HG03045 (cell line): ENCODE measurements at regions not wholly inside any gene's neighbourhood (a gene's known extent, or its start where the extent isn't known, plus 50 kb on each side); places are given as distances from the start of the nearest gene placed in this dataset.
"Not testable (repeated sequence)": the region's sequence is repeated elsewhere in the genome, so short reads cannot be mapped to it uniquely, and the experiment has no call there.

ENCODE experiments used
- ATAC-seq: cut with Tn5 transposase; IDR thresholded peaks from one replicate; pipeline ENCODE4 v1.9.1; 2021; ENCODE audit warnings: mild to moderate bottlenecking, moderate library complexity; ENCODE audit not compliant: unreplicated experiment

DNA sequence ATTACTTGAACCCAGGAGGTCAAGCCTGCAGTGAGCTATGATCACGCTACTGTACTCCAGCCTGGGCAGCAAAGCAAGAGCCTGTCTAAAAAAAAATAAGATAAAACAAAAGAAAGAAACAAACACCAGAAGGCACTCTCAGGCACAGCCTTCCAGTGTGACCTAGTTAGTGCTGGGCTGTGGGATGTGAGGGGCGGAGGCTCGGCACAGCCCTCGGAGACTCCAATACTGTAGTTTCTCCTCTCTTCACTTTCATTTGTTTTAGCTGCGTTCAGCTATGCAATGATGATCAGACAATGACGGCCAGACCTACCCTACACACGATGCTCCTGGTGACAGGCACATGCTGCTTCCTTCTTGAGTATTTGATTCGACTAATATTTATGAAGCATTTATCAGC lies 127.7 kb downstream of the SOCS6 start:
- ATAC-seq = no peak

DNA sequence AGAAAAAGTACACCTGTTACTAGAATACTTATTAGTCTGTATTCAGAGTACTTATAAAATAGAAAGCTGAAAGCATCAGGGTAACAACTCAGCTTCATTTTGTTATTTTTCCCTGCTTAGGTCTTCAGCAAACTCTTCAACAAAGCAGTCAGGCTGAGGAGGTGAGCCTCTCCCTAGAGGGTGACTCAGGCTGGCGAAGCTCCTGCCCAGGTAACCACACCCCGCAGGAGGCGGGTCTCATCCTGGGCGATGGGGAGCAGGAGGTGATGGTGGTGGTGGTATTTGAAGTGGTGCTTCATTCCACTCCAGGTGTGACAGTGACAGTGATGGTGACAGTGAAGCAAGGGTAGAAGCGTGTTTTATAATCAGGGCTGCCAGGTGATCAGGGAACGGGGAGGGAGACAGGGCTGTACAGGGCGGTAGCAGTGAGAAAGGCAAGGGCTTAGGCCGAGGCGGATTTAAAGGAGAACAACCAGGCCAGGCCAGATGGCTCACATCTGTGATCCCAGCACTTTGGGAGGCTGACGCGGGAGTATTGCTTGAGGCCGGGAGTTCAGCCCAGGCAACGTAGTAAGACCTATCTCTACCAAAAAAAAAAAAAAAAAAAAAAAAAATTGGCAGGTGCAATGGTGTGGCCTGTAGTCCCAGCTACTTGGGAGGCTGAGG lies 127.1 kb downstream of the SOCS6 start:
- ATAC-seq = no peak

DNA sequence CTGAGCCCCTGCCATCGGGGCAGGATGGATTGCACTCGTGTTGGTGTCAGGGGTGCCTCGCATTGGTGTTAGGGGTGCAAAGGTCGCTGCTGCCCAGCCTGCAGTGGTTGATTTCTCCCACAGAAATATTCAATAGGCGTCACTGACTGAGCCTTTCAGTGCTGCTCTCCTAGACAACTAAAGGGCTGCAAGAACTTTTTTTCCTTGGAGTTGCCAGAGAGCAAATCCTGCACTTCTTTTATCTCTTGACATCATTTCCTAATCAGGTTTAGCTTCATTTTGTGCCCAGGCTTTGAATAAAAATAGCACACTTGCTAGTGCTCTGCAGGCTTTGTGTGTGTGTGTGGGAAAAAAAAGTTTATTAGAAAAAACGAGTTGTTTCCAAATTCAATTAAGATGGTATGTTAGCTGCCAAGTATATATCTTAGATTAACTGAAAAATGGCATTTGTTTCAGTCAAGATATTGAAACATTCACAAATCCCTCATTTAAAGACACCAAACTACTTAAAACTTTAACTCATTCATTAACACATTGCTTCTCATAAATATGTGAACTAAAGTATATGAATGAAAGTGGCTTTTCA lies 125.6 kb downstream of the SOCS6 start:
- ATAC-seq = no peak

DNA sequence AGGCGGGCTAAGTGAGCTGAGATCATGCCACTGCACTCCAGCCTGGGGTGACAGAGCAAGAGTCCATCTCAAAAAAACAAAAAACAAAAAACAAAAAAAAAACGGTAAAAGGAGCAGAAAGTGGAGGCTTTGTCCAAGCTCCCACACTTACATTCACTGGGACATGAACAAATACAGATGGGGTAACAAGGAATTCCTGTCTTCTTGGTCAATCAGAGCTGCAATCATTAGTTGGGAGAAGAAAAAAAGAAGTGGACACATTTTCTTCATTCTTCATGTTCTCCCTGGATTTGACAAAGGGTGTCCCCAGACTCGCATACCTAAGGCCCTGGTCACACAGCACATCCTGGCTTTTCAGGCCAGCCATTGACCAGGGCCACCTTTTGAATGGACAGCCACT lies 124.6 kb downstream of the SOCS6 start:
- ATAC-seq = no peak

DNA sequence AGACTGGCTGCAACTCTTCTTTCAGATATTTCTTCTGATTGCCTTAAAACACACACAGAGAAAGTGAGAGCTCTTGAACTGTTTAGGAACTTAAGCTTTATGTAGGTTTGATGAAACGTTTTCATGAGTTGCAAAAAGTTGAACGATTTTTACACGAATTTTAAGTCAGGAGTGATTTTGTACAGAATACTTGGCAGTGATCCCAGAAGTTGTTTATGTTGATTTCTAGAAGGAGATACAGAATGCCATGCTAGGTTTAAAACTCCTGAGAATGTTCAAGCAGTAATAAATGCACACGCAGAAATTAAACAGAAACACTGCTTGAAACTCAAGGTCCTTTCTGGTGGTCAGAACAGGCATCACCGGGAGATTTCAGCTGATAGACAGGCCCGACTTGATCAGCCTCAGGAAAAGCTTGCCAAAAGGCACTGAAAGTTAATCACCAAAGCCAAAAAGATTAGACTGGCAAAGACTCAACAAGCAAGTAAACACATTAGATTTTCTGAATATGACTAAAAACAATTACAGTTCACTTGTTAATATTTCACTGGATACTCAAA lies 123.1 kb downstream of the SOCS6 start:
- no peak for ATAC-seq

DNA sequence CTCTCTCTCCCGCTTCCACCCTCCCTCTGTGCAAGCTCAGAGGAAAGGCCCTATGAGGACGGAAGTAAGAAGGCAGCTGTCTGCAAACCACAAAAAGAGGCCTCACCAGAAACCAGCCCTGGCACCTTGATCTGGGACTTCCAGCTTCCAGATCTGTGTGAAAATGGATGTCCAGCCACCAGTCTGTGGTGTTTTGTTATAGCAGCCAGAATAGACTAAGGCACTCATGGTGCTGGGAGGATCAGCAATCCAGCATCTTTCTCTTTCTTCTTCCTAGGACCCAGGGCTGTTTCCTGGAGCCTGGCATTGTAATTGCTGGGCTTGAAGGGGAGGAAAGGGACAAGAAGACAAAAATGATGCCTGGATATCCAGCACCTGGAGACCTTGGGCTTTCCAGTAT lies 122.5 kb downstream of the SOCS6 start:
- ATAC-seq = no peak

DNA sequence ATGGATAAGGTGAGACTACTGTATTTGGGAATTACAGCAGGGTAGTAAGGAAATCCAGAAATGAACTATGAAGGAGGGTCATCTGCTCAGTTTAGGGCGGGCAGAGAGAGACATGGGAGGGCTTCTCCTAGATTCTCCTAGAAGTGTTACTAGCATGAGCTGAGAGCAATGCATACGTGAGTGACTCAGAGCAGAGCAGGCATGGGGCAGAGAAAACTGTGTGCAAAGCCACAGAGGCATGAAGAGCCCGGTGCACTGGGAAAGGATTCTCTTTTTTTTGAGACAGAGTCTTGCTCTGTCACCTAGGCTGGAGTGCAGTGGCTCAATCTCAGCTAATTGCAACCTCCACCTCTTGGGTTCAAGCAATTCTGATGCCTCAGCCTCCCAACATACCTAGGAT lies 116.2 kb downstream of the SOCS6 start:
- ATAC-seq = no peak

DNA sequence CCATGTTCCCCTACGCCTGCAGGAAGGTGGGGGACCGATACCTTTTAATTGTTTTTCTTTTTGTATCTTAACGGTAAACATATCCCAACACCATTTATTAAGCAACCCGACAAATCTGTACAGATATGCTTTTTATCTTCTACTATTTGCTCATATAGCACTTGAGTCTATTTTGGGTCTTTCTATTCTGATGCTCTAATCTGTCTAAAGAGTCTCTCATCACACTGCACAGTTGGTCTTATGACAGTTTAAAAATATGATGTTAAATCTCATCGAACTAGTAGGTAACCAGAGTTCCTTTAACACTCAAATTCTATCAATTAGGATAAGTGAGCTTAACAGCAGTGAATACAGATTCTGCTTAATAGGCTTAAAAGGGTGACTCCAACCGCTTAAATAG lies 111.6 kb downstream of the SOCS6 start:
- no peak for ATAC-seq

DNA sequence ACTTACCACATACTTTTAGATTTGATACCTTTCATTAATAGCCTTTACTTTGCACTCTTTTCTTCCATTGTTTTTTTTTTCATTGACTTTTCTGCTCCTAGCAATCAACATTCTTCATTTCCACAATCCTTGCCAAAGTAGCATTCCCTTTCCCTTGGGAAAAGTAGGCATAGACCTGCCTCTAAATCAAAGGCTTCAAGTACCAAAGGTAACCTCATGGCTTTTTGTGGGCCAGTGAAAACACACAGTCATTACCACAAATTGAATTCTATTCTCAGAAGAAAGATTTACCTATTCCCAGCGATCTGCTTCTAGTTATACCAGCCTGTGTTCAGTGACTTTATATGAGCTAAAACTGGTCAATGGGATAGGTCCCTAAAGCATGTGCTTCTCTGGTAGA lies 109.2 kb downstream of the SOCS6 start:
- ATAC-seq = no peak

DNA sequence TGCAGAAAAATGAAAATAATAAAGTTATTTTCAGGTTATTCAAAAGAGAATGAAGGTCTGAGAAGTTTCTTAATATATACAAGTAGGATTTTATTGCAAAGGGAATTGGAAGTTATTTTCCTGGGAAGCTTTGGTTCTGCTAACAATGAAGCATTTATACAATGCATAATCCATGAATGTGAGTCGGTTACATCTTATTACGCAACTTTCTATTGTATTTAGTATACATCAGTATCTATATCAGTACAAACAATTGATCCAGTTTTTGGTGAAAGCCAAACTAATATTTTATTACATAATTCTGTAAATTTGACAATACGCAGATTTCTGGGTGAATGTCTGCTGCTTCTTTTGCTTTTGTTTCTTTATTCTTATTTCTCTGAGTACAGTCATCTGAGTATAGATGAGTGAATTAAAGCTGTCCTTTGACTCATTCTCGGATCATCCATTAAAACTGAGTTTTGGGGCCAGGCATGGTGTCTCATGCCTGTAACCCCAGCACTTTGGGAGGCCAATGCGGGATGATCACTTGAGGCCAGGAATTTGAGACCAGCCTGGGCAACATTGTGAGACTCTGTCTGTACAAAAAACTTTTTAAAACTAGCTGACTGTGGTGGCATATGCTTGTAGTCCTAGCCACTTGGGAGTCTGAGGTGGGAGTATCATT lies 108.5 kb downstream of the SOCS6 start:
- ATAC-seq = no peak

DNA sequence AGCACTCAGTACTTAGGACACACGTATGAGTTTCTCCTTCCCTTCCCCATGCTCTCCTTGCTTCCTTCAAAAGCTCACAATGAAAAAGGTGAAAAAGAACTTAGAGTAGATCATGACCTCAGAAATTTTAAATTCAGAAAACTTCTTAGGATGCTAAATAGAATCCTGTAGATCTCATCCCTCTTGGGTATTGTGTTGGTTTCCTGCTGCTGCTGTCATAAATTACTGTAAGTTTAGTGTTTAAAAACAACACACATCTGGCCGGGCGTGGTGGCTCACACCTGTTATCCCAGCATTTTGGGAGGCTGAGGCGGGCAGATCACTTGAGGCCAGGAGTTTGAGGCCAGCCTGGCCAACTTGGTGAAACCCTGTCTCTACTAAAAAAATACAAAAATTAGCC lies 106.9 kb downstream of the SOCS6 start:
- ATAC-seq = not testable (repeated sequence)

DNA sequence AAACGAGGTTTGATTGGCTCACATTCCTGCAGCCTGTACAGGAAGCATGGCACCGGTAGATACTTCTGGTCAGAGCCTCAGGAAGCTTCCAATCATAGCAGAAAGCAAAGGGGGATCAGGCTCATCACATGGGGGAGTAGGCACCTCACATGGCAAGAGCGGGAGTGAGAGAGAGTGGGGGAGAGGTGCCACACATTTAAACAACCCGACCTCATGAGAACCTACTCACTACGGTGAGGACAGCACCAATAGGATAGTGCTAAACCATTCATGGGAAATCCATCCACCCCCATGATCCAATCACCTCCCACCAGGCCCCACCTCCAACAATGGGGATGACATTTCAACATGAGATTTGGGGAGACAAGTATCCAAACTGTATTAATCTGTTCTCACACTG lies 105.8 kb downstream of the SOCS6 start:
- ATAC-seq = no peak

DNA sequence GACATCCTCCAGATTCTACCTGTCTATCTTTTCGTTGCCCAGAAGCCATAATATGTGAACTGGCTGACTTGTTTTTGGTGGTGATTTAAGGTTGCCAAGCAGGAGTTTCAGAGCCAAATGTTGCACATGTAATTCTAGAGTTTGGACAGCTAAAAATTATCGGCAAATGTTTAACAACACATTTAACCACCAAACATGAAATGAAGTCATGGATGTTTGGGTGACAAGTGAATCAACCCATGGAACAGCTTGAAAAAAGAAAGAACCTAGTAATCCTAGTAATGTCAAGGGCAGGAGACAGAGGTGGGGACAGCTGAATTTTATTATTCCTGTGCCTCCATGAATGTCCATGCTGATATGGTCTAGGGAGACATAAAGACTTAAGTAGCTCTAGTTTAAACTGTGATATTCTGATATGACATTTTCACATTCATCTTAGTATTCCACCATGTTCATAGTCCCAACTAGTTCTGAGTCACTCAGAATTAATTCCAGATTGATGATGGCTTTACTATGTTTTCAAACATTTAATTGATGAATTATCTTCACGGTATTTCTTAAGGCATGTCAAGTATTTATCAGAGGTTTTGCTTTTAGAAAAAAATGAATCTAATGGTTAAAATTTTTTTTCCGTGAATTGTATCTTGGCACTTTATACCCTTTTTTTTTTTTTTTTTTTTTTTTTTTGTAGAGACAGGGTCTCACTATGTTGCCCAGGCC lies 101.7 kb downstream of the SOCS6 start:
- no peak for ATAC-seq

DNA sequence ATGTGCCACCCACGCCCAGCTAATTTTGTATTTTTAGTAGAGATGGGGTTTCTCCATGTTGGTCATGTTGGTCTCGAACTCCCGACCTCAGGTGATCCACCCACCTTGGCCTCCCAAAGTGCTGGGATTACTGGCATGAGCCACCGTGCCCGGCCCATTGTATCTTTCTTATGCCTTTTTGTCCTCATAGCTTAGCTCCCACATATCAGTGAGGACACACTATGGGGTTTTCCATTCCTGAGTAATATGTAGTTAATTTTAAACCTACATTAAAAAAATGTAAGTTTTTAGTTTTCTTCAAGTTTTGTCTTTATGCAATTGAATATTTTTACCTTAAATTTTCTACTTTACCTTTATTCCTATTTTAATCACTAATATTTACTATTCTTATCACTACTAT lies 100.2 kb downstream of the SOCS6 start:
- not testable (repeated sequence) for ATAC-seq

DNA sequence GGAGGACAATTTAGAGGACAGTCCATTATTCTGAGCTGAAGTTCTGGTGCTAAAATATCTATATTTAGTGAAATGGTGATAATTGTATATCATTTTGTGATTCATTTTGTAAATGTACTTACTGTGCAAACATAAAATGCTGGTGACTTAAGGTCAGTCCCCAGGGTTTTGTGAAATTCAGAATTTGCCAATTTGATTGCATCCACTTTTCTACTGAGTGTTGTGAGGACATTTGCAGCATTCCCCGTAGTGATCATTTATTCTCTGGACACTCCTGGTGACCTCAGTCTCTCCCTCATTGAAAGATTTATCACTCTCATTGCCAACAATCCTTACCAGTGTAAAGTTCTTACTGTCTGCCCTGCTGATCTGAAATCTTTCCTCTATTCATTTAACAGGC lies 98.2 kb downstream of the SOCS6 start:
- no peak for ATAC-seq

DNA sequence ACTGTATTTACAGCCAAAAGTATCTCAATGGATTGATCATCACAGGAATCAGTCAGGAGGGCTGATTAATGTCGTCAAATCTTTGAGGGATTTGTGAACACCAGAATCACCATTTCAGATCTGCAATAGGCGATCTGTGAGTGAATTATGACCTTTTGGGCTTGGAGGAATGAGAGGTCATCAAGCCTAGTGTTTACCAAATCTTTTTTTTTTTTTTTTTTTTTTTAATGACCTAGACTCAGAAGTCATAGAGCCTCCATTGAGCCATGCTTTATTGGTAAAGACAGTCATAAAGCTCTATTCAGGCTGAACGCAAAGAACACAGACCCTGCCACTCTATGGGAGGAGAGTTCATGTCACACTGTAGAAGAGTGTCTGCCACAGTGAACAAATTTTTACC lies 97.7 kb downstream of the SOCS6 start:
- no peak for ATAC-seq

DNA sequence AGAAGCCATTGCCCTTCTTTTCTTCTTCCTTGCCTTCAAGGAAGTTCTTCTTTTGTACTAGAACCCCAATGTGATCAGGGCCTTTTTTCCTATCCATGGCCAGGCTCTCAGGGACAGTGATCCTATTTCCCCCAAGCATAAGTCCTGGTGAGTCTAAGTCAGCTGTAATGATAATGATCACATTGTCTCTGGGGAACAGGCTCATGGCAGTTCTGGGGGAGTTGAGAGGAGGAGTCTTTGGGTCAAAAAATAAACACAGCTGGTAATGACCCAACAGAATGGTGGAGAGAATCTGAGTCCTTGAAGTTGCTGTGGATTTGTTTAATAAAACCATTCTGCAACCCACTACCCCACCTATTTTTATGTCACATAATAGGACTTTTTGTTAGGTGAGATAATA lies 96.6 kb downstream of the SOCS6 start:
- ATAC-seq = no peak

DNA sequence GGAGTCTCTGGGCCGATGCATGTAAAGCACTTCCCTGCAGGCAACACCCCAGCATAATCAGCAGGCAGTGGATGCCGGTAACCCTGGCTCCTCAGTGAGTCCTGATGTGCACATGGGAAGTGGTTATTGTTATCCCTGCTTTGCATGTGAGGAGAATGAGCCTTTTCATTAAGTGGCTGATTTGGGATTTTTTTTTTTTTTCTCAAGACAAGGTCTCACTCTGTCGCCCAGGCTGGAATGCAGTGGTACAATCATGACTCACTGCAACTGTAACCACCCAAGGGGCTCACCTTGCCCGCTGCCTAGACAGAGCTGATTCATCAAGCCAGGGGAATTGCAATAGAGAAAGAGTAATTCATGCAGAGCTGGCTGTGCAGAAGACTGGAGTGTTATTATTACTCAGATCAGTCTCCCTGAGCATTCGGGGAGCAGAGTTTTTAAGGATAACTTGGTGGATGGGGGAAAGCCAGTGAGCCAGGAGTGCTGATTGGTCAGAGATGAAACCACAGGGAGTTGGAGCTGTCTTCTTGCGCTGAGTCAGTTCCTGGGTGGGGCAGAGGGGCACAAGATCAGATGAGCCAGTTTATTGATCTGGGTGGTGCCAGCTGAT lies 95.4 kb downstream of the SOCS6 start:
- no peak for ATAC-seq

DNA sequence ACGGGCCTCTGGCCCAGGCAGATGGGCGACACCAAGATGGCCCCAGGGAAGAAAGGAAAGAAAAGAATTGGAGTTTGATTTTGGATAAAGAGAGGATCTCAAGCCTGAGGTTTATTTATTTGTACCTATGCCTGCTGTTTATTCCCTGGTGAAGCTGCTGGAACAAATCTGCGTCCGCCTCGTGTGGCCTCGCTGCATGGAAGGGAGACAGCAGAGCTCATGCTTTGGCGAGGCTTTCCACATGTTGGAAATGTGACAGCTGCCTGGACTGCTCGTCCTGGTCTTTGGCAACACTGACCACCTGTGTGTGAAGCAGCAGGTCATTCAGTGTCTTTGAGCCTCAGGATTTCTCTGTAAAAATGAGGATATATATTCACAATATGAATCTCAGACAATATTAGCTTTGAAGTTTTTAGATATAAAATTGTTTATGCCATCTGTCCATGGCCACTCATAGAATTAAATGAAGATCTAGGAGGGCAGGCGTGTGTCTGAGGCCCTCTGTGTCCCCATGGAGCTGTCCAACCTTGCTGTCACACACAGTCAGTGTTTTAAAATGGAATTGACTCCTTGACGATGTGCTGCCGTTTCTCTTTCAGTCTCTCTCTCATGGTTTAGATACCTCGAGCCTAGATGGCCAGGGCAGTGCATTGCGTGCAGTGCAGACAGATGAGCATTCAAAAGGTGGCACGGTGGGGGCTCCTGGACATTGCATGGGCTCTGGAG lies 94.3 kb downstream of the SOCS6 start:
- ATAC-seq = no peak

DNA sequence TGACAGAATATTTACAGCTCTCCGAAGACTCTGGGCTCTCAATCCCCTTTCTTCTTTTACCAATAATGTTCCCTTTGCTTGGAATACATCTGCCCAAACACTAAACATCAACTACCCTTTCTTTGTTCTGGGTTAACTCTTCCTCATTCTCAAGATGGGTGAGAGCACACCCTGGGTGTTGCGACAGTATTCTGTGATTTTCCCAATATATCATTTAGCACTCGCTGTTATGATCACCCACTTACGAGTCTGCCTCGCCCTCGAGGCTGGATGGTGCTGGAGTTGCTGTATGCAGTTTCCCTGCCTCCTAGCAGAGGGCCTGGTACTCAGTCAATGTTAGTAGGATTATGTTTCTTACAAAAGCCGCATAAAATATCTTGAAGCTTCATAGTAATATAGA lies 93.2 kb downstream of the SOCS6 start:
- no peak for ATAC-seq
